Activated CD4-positive, alpha-beta T cell treated with anti-CD3 and anti-CD28 coated beads, Interleukin-2, amount 10 ng/mL, durations not matched to agents 7 days and 5 days (primary cell): ENCODE measurements at regions not wholly inside any gene's neighbourhood (a gene's known extent, or its start where the extent isn't known, plus 50 kb on each side); places are given as distances from the start of the nearest gene placed in this dataset.
A peak's percentile ranks its signal among the peaks of the same experiment; 100 is the strongest.
"Not testable (repeated sequence)": the region's sequence is repeated elsewhere in the genome, so short reads cannot be mapped to it uniquely, and the experiment has no call there.

ENCODE experiments used
- CTCF ChIA-PET: fragments of 350-600 bp; sonication (Branson Sonifier 250); formaldehyde crosslinking; loops from one replicate; lab custom pipeline; 2021; ENCODE audit warnings: antibody characterized with exemption; lab: Charles Lee
- POLR2A ChIA-PET: fragments of 350-600 bp; sonication (Branson Sonifier 250); formaldehyde crosslinking; loops from one replicate; lab custom pipeline; 2021; ENCODE audit warnings: antibody characterized with exemption; lab: Charles Lee
- DNase-seq: peaks from one replicate; pipeline ENCODE4 v3.0.0-alpha.2; 2020
- H3K27ac Mint-ChIP-seq: one replicate; pipeline ENCODE4 v1.8.0; 2021; ENCODE audit warnings: mild to moderate bottlenecking, moderate library complexity, mixed read lengths
- H3K27me3 Mint-ChIP-seq: one replicate; pipeline ENCODE4 v1.8.0; 2021; ENCODE audit warnings: mixed read lengths
- H3K36me3 Mint-ChIP-seq: one replicate; pipeline ENCODE4 v1.8.0; 2021; ENCODE audit warnings: low read depth, mixed read lengths
- H3K4me1 Mint-ChIP-seq: one replicate; pipeline ENCODE4 v1.8.0; 2021; ENCODE audit warnings: mixed read lengths
- H3K4me3 Mint-ChIP-seq: one replicate; pipeline ENCODE4 v1.8.0; 2021; ENCODE audit warnings: mild to moderate bottlenecking, moderate library complexity, mixed read lengths
- H3K9me3 Mint-ChIP-seq: one replicate; pipeline ENCODE4 v1.8.0; 2021; ENCODE audit warnings: mixed read lengths

DNA sequence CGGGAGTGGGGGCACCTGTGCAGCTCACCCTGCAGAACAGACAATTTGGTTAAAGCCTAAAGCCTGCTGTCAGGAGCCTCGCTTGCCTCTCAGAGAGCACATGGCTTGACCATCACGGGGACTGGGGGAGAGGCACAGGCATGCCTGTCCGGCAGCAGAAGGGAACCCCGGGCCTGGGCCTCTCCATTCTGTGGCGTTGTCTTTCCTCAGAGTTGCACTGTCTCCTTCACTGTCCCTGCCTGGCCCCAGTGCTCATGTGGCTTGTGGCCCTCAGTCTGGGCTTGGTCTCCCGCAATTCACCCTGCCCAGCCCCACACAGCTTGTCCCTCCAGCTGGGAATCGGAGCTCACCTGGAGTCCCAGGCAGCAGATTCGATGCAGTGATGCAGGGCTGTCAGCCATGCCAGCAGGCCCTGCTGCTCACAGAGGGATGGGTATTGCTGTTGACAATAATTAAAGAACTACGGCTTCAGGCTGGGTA, 189.9 kb downstream of the SEC14L1 start:
- ChIA-PET CTCF (interaction anchor here (1.0 to 3.8 kb wide), 23 partner anchors 9 to 195 kb away, joined by 3 to 30 read pairs (median 8); no protein-coding TSS in a partner anchor), POLR2A (no interaction called here)
- no peak overlapping the region for H3K4me3 Mint-ChIP-seq
- H3K4me1 Mint-ChIP-seq, result peaks cover 72% of the 10 kb centered on the region
- H3K36me3 Mint-ChIP-seq, result peaks cover 9% of the 10 kb centered on the region
- H3K27me3 Mint-ChIP-seq, result no peaks in the 10 kb centered on the region
- no peak for DNase-seq
- H3K9me3 Mint-ChIP-seq, result peaks cover 4% of the 10 kb centered on the region
- no peak overlapping the region for H3K27ac Mint-ChIP-seq

DNA sequence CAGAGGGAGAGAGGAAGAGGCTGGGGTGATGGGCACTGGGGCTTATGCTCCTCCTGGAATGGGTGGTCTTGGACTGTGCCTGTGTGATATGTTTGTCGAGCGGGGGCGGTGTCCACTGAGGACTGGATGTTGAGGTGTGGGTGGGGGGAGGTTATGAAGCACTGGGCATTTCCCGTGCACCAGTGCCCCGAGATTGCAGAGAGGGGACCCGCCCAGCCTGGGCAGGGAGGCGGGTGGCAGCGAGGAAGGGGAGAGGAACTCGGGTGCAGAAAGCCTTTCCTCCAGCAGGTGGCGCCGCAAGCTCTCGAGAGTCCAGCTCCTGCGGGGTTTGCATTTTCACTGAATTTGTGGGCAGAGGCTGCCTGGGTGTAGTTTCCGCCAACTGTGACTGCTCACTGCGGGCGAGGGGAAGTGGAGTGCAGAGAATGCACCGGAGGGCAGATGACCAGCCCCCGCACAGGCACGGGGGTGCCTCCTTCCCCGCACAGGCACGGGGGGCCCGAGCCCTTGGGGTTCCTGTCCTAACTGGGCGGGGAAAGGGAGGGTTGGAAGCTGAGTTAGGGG, 190.6 kb downstream of the SEC14L1 start:
- Mint-ChIP-seq H3K36me3 (peaks cover 9% of the 10 kb centered on the region), H3K27ac (peak overlapping the region; percentile 92), H3K4me1 (peaks cover 64% of the 10 kb centered on the region), H3K27me3 (no peaks in the 10 kb centered on the region), H3K9me3 (peaks cover 4% of the 10 kb centered on the region), H3K4me3 (peak overlapping the region; percentile 68)
- POLR2A ChIA-PET, result interaction anchor here (0.6 to 1.2 kb wide), 4 partner anchors 43 to 101 kb away, joined by 3 to 5 read pairs (median 4); no protein-coding TSS in a partner anchor
- CTCF ChIA-PET, result interaction anchor here (0.5 to 3.8 kb wide), 38 partner anchors 8 to 241 kb away, joined by 3 to 30 read pairs (median 5); no protein-coding TSS in a partner anchor
- peak; percentile 97 for DNase-seq

DNA sequence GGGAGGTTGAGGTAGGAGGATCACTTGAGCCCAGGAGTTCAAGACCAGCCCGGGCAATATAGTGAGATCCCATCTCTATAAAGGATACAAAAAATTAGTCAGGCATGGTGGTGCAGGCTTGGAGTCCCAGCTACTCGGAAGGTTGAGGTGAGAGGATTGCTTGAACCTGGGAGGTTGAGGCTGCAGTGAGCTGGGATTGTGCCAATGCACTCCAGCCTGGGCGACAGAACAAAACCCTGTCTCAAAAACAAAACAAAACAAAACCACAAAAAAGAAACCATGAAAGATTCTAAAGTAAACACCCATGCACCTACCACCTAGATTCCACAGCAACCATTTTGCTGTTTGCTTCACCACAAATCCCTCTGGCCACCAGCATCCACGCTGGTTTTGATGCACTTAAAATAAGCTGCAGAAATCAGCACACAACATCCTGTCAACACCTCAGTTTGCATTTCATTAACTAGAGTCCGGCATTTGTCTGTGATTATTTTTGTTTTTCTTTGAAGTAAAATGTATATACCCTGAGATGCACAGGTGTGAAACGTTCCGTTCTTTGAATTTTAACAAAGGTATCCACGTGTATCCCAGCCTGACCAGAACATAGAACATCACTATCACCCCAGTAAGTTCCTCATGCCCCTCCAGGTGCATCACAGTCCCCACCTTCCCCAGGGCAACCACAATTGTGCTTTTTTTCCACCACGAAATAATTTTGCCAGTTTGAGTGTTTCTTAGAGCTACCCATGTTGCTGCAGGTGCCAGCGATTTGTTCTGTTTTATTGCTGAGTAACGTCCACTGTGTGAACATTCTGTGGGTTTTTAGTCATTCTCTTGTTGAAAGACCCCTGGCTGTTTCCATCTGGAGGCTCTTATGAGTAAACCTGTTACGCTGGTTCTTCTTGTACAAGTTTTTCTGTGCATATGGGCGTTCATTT, 191.5 kb downstream of the SEC14L1 start:
- peaks cover 8% of the 10 kb centered on the region for H3K9me3 Mint-ChIP-seq
- POLR2A ChIA-PET, result interaction anchor here (1.2 kb wide), 2 partner anchors 42 to 50 kb away, joined by 5 read pairs; no protein-coding TSS in a partner anchor
- H3K27me3 Mint-ChIP-seq, result no peaks in the 10 kb centered on the region
- H3K4me3 Mint-ChIP-seq, result peak overlapping the region; percentile 68
- CTCF ChIA-PET, result interaction anchor here (0.5 to 3.8 kb wide), 37 partner anchors 8 to 685 kb away, joined by 3 to 30 read pairs (median 5); no protein-coding TSS in a partner anchor
- peaks cover 15% of the 10 kb centered on the region for H3K36me3 Mint-ChIP-seq
- H3K4me1 Mint-ChIP-seq, result peaks cover 56% of the 10 kb centered on the region
- DNase-seq, result peak; percentile 71
- peak overlapping the region; percentile 92 for H3K27ac Mint-ChIP-seq

DNA sequence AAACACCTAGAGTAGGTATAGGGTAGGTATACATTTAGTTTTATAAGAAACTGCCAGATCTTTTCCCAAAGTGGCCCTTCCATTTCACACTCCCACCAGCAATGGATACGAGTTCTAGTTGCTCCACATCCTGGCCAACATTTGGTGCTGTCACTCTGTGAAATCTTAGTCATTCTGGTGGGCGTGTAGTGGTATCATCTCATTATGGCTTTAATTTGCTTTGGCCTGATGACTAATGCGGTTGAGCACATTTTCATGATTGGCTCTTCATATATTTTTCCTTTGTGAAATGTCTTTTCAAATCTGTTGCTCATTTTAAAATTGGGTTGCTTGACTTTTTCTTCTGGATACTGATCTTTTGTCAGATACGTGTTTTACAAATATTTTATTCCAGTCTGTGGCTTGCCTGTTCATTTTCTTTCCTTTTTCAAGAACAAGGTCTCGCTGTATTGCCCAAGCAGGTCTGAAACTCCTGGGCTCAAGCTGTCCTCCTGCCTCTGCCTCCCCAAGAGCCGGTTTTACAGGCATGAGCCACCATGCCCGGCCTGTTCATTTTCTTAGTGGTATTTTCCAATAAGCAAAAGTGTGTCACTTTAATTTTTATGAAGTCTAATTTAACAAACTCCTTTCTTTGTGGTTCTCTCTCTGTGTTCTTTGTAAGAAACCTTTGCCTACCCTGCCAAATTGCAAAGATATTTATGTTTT, 192.4 kb downstream of the SEC14L1 start:
- no peaks in the 10 kb centered on the region for H3K27me3 Mint-ChIP-seq
- CTCF ChIA-PET, result interaction anchor here (1.8 to 3.8 kb wide), 4 partner anchors 10 to 127 kb away, joined by 6 to 19 read pairs (median 10); no protein-coding TSS in a partner anchor
- H3K4me1 Mint-ChIP-seq, result peaks cover 52% of the 10 kb centered on the region
- peak overlapping the region; percentile 92 for H3K27ac Mint-ChIP-seq
- no peak for DNase-seq
- POLR2A ChIA-PET, result no interaction called here
- H3K36me3 Mint-ChIP-seq, result peaks cover 20% of the 10 kb centered on the region
- peak overlapping the region; percentile 68 for H3K4me3 Mint-ChIP-seq
- peaks cover 13% of the 10 kb centered on the region for H3K9me3 Mint-ChIP-seq

DNA sequence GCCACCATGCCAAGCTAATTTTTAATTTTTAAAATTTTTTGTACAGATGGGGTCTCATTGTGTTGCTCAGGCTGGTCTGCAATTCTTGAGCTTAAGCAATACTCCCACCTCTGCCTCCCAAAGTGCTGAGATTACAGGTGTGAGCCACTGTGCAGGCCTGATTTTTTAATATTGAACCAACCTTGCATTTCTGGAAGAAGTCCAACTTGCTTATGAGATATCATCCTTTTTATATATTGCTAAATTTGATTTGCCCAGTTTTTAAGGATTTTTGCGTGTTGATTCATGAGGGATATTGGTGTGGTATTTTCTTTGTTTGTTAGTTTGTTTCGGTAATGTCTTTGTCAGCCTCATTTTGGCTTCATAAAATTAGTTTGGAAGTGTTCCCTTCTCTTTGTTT, 196.4 kb downstream of the SEC14L1 start:
- Mint-ChIP-seq H3K27me3 (no peaks in the 10 kb centered on the region), H3K27ac (no peak overlapping the region), H3K9me3 (peaks cover 13% of the 10 kb centered on the region), H3K4me1 (peaks cover 45% of the 10 kb centered on the region), H3K4me3 (no peak overlapping the region), H3K36me3 (peaks cover 24% of the 10 kb centered on the region)
- no peak for DNase-seq
- ChIA-PET CTCF (interaction anchor here (1.0 kb wide), 1 partner anchor 12 kb away, joined by 3 read pairs; no protein-coding TSS in a partner anchor), POLR2A (interaction anchor here (0.7 kb wide), 1 partner anchor 39 kb away, joined by 3 read pairs; no protein-coding TSS in a partner anchor)

DNA sequence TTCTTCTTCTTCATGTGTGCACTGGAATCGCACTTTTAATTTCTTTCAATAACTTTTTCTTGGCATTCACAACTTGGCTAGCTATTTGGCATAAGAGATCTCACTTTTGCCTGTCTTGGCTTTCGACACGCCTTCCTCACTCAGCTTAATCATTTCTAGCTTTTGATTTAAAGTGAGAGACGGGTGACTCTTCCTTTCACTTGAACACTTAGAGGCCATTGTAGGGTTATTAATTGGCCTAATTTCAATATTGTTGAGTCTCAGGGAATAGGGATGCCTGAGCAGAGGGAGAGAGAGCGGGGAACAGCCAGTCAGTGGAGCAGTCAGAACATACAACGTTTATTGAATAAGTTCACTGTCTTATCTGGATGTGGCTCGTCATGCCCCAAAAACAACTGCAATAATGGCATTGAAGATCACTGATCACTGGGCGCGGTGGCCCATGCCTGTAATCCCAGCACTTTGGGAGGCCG, 200.3 kb downstream of the SEC14L1 start:
- DNase-seq, result no peak
- H3K4me3 Mint-ChIP-seq, result peak overlapping the region; percentile 12
- no peaks in the 10 kb centered on the region for H3K27me3 Mint-ChIP-seq
- H3K36me3 Mint-ChIP-seq, result peaks cover 32% of the 10 kb centered on the region
- POLR2A ChIA-PET, result interaction anchor here (0.6 kb wide), 1 partner anchor 15 kb away, joined by 3 read pairs; no protein-coding TSS in a partner anchor
- H3K27ac Mint-ChIP-seq, result peak overlapping the region; percentile 92
- peaks cover 20% of the 10 kb centered on the region for H3K9me3 Mint-ChIP-seq
- peaks cover 54% of the 10 kb centered on the region for H3K4me1 Mint-ChIP-seq
- CTCF ChIA-PET, result interaction anchor here (0.7 to 2.0 kb wide), 6 partner anchors 10 to 81 kb away, joined by 3 to 20 read pairs (median 4); no protein-coding TSS in a partner anchor

DNA sequence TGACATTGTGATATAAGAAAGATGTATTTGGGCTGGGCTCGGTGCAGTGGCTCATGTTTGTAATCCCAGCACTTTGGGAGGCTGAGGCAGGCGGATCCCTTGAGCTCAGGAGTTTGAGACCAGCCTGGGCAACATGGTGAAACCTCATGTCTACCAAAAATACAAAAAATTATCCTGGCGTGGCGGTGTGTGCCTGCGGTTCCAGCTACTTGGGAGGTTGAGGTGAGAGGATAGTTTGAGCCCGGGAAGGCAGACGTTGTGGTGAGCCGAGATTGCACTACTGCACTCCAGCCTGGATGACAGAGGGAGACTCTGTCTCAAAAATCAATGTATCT, 201.9 kb downstream of the SEC14L1 start:
- Mint-ChIP-seq H3K4me3 (peak overlapping the region; percentile 68), H3K27ac (peak overlapping the region; percentile 92), H3K36me3 (peaks cover 22% of the 10 kb centered on the region), H3K4me1 (peaks cover 54% of the 10 kb centered on the region), H3K9me3 (peaks cover 13% of the 10 kb centered on the region)
- POLR2A ChIA-PET, H3K27me3 Mint-ChIP-seq, DNase-seq: not testable (repeated sequence)
- CTCF ChIA-PET, result interaction anchor here (1.7 to 2.5 kb wide), 3 partner anchors 9 to 58 kb away, joined by 4 to 14 read pairs (median 4); no protein-coding TSS in a partner anchor

DNA sequence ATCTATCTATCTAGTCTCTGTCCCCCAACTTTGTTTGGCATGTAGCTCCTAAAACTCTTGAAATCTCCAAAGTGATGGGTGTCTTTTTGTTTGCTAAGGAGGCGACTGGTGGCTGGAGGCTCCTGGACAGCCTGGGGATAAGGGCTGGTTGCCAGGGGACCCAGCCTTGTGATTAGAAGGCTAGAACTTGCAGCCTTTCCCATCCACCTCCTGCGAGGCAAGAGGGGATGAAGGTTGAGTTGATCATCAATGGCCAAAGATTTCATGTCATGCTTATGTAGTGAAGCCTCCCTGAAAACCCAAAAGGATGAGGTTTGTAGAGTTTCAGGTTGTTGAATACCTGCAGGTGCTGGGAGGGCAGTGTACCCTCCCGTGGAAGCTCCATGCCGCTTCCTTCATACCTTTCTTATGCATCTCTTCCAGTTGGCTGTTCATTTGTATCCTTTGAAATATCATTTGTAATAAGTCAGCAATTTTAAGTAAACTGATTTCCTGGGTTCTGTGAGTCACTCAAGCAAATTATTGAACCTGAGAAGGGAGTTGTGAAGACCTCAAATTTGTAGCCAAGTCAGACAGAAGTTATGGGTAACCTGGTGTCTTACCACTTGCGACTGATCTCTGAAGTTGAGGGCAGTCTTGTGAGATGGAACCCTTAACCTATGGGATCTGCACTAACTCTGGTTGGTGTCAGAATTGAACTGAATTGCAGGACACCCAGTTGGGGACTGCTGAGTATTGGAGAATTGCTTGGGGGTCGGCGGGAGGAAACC, 202.4 kb downstream of the SEC14L1 start:
- DNase-seq, result no peak
- CTCF ChIA-PET, result interaction anchor here (1.7 to 2.5 kb wide), 3 partner anchors 9 to 57 kb away, joined by 4 to 14 read pairs (median 4); no protein-coding TSS in a partner anchor
- H3K27me3 Mint-ChIP-seq, result no peaks in the 10 kb centered on the region

DNA sequence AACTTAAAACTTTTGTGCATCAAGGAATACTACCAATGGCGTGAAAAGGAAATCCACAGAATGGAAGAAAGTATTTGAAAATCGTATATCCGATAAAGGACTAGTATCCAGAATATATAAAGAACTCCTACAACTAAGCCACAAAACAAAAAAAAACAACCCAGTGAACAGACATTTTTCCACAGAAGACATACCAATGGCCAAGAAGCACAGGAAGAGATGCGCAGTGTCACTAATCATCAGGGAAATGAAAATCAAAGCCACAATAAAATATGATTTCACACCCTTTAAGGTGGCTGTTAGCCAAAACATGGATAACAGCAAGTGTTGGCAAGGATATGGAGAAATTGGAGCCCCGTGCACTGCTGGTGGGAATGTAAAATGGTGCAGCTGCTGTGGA, 203.3 kb downstream of the SEC14L1 start:
- CTCF ChIA-PET, result interaction anchor here (1.7 to 2.5 kb wide), 3 partner anchors 8 to 57 kb away, joined by 4 to 14 read pairs (median 4); no protein-coding TSS in a partner anchor
- DNase-seq, result no peak
- POLR2A ChIA-PET, result no interaction called here
- peaks cover 20% of the 10 kb centered on the region for H3K36me3 Mint-ChIP-seq
- H3K4me3 Mint-ChIP-seq, result no peak overlapping the region
- H3K4me1 Mint-ChIP-seq, result peaks cover 51% of the 10 kb centered on the region
- H3K9me3 Mint-ChIP-seq, result peaks cover 11% of the 10 kb centered on the region
- no peaks in the 10 kb centered on the region for H3K27me3 Mint-ChIP-seq
- H3K27ac Mint-ChIP-seq, result no peak overlapping the region

More for the DNA sequence above, 202.4 kb downstream of the SEC14L1 start:
- Mint-ChIP-seq H3K4me1 (peaks cover 54% of the 10 kb centered on the region), H3K36me3 (peaks cover 20% of the 10 kb centered on the region), H3K27ac (peak overlapping the region; percentile 92), H3K9me3 (peaks cover 11% of the 10 kb centered on the region), H3K4me3 (peak overlapping the region; percentile 68)
- POLR2A ChIA-PET, result no interaction called here

DNA sequence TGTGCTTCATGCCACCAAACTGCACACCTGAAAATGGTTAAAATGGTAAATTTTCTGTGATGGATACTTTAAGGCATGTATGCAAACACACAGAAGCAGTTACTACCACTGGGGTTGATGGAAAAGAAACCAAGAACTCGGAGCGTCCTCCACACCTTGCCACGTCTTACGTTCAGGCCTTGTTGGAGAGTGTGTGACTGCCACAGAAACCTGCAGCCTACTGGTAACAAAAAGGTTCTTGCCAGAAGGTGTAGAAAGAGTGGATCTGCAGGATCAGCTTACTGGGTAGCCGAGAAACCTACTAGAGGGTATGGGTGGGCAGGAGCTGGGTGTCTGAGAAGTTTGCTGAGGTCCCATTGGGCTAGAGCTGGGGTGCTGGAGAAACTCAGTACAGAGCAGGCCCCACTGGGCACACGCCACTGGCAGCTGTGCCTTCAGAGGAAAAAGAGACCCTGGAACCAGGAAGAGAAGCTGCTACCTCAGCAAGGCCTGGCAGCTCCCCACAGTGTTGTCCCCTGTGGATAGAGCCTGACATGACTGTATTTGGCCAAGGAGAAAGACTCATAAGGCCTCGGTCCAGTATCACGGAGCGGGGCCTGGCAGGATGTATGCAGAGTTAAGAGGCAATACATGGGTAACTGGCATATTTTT, 204.6 kb downstream of the SEC14L1 start:
- H3K27ac Mint-ChIP-seq, result peak overlapping the region; percentile 10

DNA sequence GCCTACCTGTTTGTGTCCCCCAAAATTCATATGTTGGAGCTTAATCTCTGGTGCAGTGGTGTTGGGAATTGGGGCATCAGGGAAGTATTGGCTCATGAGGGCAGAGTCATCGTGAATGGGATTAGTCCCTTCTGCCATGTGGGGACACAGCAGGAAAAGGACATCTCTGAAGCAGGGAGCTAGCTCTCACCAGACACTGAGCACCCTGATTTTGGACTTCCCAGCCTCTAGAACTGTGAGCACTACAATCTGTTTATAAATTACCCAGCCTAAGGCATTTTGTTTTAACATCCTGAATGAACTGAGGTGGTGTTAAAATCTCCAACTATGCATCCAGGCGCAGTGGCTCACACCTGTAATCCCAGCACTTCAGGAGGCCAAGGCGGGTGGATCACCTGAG, 206.0 kb downstream of the SEC14L1 start:
- H3K4me1 Mint-ChIP-seq, result peaks cover 60% of the 10 kb centered on the region
- POLR2A ChIA-PET, result no interaction called here
- DNase-seq, result no peak
- peaks cover 18% of the 10 kb centered on the region for H3K36me3 Mint-ChIP-seq
- H3K27me3 Mint-ChIP-seq, result no peaks in the 10 kb centered on the region
- H3K27ac Mint-ChIP-seq, result no peak overlapping the region
- H3K4me3 Mint-ChIP-seq, result no peak overlapping the region
- CTCF ChIA-PET, result interaction anchor here (0.9 to 1.5 kb wide), 4 partner anchors 12 to 148 kb away, joined by 3 to 5 read pairs (median 3); no protein-coding TSS in a partner anchor
- peaks cover 11% of the 10 kb centered on the region for H3K9me3 Mint-ChIP-seq

More for the DNA sequence above, 204.6 kb downstream of the SEC14L1 start:
- Mint-ChIP-seq H3K27me3 (no peaks in the 10 kb centered on the region), H3K36me3 (peaks cover 22% of the 10 kb centered on the region), H3K9me3 (peaks cover 11% of the 10 kb centered on the region), H3K4me3 (no peak overlapping the region), H3K4me1 (peaks cover 57% of the 10 kb centered on the region)
- ChIA-PET CTCF (interaction anchor here (0.6 to 2.0 kb wide), 5 partner anchors 9 to 1291 kb away, joined by 3 to 5 read pairs (median 4); no protein-coding TSS in a partner anchor), POLR2A (no interaction called here)
- DNase-seq, result no peak
